ENCODE measurements at regions not wholly inside any gene's neighbourhood (a gene's known extent, or its start where the extent isn't known, plus 50 kb on each side); places are given as distances from the start of the nearest gene placed in this dataset.

GRCh38 chr2:136171223-136171622 is 53.3 kb upstream of the CXCR4 start (continued):
- TF ChIP-seq KLF17 (tag by site-specific recombination; IDR thresholded peaks at IDR 0.05) (no peak), ZSCAN30 (tag by site-specific recombination; IDR thresholded peaks at IDR 0.05) (no peak), ZNF391 (tag by site-specific recombination; IDR thresholded peaks at IDR 0.05; ENCODE audit: borderline replicate concordance, low read depth) (no peak), ZNF654 (tag by site-specific recombination; IDR thresholded peaks at IDR 0.05; ENCODE audit: low read depth) (no peak)

GRCh38 chr2:136168720-136169119 is 50.8 kb upstream of the CXCR4 start:
- no peaks in the 10 kb centered on the region for H3K4me1 ChIP-seq (ENCODE audit: control insufficient read depth, insufficient read depth, low read length)
- no peak overlapping the region for H3K27ac ChIP-seq (ENCODE audit: extremely low read depth, low read depth, low read length)
- no peaks in the 10 kb centered on the region for H3K9me3 ChIP-seq (ENCODE audit: control insufficient read depth, insufficient read depth, low read depth, low read length)
- H3K36me3 ChIP-seq (ENCODE audit: control insufficient read depth in 2 of 2, insufficient read depth in 1 of 2, low read length in 2 of 2): no peaks in the 10 kb centered on the region
- CTCF ChIA-PET: interaction anchor here (0.6 kb wide), 1 partner anchor 47 kb away, joined by 3 read pairs; no protein-coding TSS in a partner anchor
- POLR2A ChIA-PET: interaction anchor here (0.6 kb wide), 1 partner anchor 80 kb away, joined by 6 read pairs; no protein-coding TSS in a partner anchor
- TF ChIP-seq ZNF580 (tag by site-specific recombination; IDR thresholded peaks at IDR 0.05): no peak
- no peak for TF ChIP-seq KLF17 (tag by site-specific recombination; IDR thresholded peaks at IDR 0.05)
- no peak for TF ChIP-seq ZSCAN16 (tag by site-specific recombination; IDR thresholded peaks at IDR 0.05)
- no peak for TF ChIP-seq ZNF639 (tag by site-specific recombination; IDR thresholded peaks at IDR 0.05)
- no peak for TF ChIP-seq ZNF416 (tag by site-specific recombination; IDR thresholded peaks at IDR 0.05)
- no peak for TF ChIP-seq ZNF501 (tag by site-specific recombination; IDR thresholded peaks at IDR 0.05)
- no peak for TF ChIP-seq ZNF24 (tag by site-specific recombination; IDR thresholded peaks at IDR 0.05)
- TF ChIP-seq ZNF596 (tag by site-specific recombination; IDR thresholded peaks at IDR 0.05): no peak
- TF ChIP-seq ZNF239 (tag by site-specific recombination; IDR thresholded peaks at IDR 0.05): no peak
- no peak for TF ChIP-seq ZNF549 (tag by site-specific recombination; IDR thresholded peaks at IDR 0.05)
- TF ChIP-seq ZFHX2 (tag by site-specific recombination; conservative IDR thresholded peaks at IDR 0.05): no peak
- no peak for TF ChIP-seq EGR2 (tag by site-specific recombination; IDR thresholded peaks at IDR 0.05; ENCODE audit: low read depth)
- TF ChIP-seq ZNF670 (tag by site-specific recombination; IDR thresholded peaks at IDR 0.05; ENCODE audit: low read depth): no peak
- no peak for TF ChIP-seq ZNF571 (tag by site-specific recombination; IDR thresholded peaks at IDR 0.05)
- TF ChIP-seq ZNF214 (tag by site-specific recombination; IDR thresholded peaks at IDR 0.05; ENCODE audit: borderline replicate concordance): no peak
- TF ChIP-seq ZNF513 (tag by site-specific recombination; IDR thresholded peaks at IDR 0.05): no peak
- no peak overlapping the region for H3K4me3 ChIP-seq (ENCODE audit: low read depth, low read length)
